AG09319 (cell line): ENCODE measurements at regions not wholly inside any gene's neighbourhood (a gene's known extent, or its start where the extent isn't known, plus 50 kb on each side); places are given as distances from the start of the nearest gene placed in this dataset.

Experiments
- DNase-seq: peaks from one replicate; pipeline ENCODE4 v3.0.0-alpha.2; 2010; ENCODE audit warnings: low read depth; ENCODE audit errors: extremely low read depth
- TF ChIP-seq, protein P1 (sequence below): IDR thresholded peaks from 2 replicates; pipeline ENCODE4 v1.5.1; 2011; ENCODE audit warnings: low read depth, mild to moderate bottlenecking, inconsistent platforms, low read length, moderate library complexity

DNA sequence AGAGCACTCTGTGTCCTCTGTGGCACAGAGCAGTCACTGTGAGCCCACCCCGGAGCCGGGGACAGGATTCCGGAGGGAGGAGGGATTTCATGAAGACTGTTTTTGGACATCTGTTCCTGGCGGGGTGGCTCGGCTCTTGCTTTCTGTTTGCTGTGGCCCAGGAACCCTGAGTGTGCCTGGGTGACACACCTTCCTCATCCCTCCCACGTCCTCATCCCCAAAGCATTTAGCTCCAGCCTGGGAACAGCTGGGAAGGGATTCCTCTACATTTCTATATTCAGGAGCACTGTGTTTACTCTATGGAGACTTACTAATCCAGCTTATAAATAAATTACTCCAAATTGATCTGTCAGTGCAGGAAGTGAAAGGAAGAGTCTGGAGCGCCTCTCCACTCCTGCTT lies 97.8 kb upstream of the UBL3 start:
- TF ChIP-seq, protein P1, sequence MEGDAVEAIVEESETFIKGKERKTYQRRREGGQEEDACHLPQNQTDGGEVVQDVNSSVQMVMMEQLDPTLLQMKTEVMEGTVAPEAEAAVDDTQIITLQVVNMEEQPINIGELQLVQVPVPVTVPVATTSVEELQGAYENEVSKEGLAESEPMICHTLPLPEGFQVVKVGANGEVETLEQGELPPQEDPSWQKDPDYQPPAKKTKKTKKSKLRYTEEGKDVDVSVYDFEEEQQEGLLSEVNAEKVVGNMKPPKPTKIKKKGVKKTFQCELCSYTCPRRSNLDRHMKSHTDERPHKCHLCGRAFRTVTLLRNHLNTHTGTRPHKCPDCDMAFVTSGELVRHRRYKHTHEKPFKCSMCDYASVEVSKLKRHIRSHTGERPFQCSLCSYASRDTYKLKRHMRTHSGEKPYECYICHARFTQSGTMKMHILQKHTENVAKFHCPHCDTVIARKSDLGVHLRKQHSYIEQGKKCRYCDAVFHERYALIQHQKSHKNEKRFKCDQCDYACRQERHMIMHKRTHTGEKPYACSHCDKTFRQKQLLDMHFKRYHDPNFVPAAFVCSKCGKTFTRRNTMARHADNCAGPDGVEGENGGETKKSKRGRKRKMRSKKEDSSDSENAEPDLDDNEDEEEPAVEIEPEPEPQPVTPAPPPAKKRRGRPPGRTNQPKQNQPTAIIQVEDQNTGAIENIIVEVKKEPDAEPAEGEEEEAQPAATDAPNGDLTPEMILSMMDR = no peak
- no peak for DNase-seq

DNA sequence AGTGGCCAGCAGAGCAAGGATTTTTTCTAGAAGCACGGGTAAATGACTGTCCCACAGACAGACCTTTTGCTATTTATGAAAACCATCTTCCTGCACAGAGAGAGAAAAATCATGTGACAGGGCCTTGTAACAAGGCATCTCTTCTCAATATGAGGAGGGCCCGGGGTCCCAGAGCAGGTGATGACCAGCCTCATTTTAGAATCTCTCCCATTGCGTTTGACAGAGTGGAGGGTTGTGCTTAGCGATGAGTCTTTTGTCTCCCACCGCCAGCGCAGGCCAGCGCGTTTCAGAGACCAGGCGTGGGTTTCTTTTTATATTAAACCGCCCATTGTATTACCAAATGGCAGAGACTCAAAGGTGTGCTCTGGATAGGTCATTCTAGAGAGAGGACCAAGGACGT lies 97.4 kb upstream of the UBL3 start:
- no peak for DNase-seq
- TF ChIP-seq, protein P1 = no peak

DNA sequence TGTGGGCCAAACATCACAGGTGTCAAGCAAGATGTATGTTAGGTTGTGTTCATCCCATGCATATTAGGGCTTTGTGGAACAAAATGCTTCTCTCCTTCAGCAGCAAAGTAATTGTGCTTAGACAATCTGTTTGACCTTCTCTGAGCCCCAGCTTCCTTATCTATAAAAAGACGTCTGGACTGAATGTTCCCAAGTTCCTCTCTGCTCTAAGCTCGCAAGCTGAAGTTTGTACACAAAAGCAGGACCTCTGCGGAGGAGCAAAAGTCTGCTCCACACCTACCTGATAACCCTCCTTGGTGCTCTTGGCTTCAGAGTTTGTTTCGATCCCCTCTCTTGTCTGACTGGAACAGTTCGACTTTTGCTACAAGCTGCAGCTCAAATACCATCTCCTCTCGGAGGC lies 95.7 kb upstream of the UBL3 start:
- TF ChIP-seq, protein P1 = no peak
- DNase-seq = no peak

DNA sequence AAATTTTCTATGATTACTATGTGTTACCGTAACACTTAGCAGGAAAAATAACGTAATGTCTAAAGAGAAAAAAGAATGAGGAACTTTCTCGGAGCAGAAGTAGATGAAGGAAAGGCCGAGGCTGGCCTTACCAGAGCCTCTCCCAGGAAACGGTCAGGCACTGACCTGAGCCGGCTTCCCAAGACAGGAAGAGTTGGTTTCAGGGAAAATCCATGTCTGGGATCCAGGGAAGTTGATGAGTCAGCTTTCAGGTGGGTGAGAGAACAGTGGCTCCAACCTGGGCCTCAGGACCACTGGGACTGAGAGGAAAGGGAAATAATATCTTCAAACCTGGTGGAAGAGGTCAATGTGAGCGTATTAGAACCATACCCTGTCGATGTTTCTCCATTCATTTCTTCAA lies 93.3 kb upstream of the UBL3 start:
- TF ChIP-seq, protein P1 = no peak
- DNase-seq = no peak

DNA sequence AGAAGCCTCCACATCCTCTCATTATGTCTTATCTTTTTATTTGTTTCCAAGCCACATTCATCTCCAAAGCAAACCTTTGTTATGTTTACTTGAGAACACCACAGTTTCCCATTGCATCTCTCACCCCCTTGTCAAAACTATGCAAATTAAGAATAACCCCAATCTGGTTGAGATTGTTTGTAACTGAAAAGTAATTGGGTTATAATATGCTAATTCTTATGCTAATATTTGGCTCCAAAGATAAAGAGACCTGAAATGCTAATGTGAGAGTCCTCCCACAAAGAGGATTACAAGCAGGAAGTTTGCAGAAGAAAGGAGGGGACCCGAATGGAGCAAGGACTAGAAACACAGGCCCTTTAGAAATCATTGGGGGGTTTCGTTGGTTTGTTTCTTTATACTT lies 92.9 kb upstream of the UBL3 start:
- DNase-seq = no peak
- TF ChIP-seq, protein P1 = no peak

DNA sequence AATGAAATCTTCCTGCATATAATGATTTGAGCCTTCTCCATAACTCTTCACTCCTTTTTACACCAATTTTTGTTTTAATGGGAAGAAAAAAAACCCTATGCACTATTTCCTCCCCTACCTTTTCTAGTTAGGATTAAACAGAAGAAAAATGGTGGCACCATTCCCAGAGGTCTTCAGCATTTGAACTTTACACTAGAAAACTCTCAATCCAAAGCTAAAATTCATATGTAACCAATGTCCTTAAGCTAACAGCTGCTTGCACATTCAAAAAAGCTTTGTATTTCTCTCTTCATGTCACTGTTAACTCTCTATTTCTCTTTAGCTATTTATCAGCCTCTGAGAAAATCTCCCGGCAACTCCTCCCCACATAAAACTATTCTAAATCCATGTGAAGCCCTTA lies 90.3 kb upstream of the UBL3 start:
- TF ChIP-seq, protein P1 = no peak

DNA sequence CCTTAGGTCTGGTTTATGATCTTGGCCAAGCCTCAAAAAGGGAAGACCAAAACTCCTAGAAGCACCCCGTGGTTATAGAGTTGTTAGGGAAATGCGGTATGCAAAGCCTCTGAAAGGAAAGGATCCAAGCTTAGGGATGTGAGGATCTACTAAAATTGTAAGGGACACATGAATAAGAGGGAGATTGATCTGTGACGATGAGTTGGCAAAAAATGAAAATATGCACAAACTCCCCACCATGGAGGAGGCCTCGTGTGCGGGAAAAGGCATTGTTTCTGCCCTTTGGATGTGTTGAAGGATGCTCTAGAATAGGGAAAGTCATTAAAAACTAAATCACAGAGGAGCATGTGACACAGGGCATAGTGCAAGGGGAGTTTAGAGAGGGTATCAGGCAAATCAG lies 88.7 kb upstream of the UBL3 start:
- no peak for DNase-seq
- TF ChIP-seq, protein P1 = no peak

More for the DNA sequence above, 90.3 kb upstream of the UBL3 start:
- no peak for DNase-seq

DNA sequence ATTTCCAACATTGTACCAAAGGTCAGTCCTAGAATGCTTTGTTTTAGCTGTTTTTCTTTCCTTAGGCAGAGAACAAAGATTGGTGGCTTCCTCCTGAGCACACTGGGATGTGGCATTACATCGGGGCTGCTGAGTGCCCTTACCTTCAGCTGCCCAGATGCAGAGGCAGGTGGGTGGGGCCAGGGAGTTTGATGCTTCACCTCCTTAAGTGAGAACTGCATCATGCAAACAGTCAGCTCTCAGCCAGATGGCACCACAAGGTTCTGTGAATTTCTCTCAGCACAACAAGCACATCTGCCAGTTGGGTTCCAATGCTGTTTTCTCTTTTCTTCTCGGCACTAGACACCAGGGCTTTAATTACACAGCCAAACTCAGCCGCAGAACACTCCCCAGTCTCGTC lies 87.4 kb upstream of the UBL3 start:
- TF ChIP-seq, protein P1 = no peak
- DNase-seq = no peak
